Peyer's patch (tissue), 4 donors: ENCODE measurements at regions not wholly inside any gene's neighbourhood (a gene's known extent, or its start where the extent isn't known, plus 50 kb on each side); places are given as distances from the start of the nearest gene placed in this dataset.
A peak's percentile ranks its signal among the peaks of the same experiment; 100 is the strongest.

ENCODE experiments used
- DNase-seq, 3 donors: peaks; one replicate each; pipeline ENCODE4 v3.0.0-alpha.2; 2017 to 2019
- H3K27ac ChIP-seq, 4 donors: fragments of 200-600 bp; sonication (generic); one replicate each; pipeline ENCODE4 v1.5.1; 2016 to 2019
- H3K27me3 ChIP-seq, 2 donors: fragments of 200-600 bp; sonication (generic); one replicate each; pipeline ENCODE4 v1.5.1; 2019
- H3K36me3 ChIP-seq, 3 donors: fragments of 200-600 bp; sonication (generic); one replicate each; pipeline ENCODE4 v1.5.1; 2016 to 2019
- H3K4me1 ChIP-seq, 4 donors: fragments of 200-600 bp; sonication (generic); one replicate each; pipeline ENCODE4 v1.5.1; 2016 to 2019
- H3K4me3 ChIP-seq, 4 donors: fragments of 200-600 bp; sonication (generic); 1 replicate in 3 of 4; 2 replicates in 1 of 4; pipeline ENCODE4 v1.5.1; 2016 to 2019; ENCODE audit warnings: mild to moderate bottlenecking in 1 of 4
- H3K9me3 ChIP-seq, 4 donors: fragments of 200-600 bp; sonication (generic); one replicate each; pipeline ENCODE4 v1.5.1; 2016 to 2019; ENCODE audit warnings: mild to moderate bottlenecking in 1 of 4
- CTCF ChIP-seq, 6 experiments: fragments of 450-650 bp in 4 of 6; fragments of 200-600 bp in 2 of 6; sonication (generic) in 1 of 6; IDR thresholded peaks; one replicate each; pipeline ENCODE4 v1.5.1; 2017 to 2019; ENCODE audit warnings: antibody characterized with exemption in 6 of 6, mild to moderate bottlenecking in 3 of 6, moderate library complexity in 1 of 6
- POLR2A ChIP-seq, 2 donors: fragments of 450-650 bp; IDR thresholded peaks; one replicate each; pipeline ENCODE4 v1.5.1; 2017; ENCODE audit warnings: antibody characterized with exemption in 2 of 2, mild to moderate bottlenecking in 2 of 2, moderate library complexity in 2 of 2

GRCh38 chr2:16148632-16149348, 208.4 kb downstream of the MYCN start:
- no peaks in the 10 kb centered on the region for H3K27me3 ChIP-seq
- no peak for DNase-seq
- no peak overlapping the region for H3K4me3 ChIP-seq
- TF ChIP-seq CTCF (IDR thresholded peaks at IDR 0.05): no peak
- TF ChIP-seq POLR2A (IDR thresholded peaks at IDR 0.05): no peak
- H3K9me3 ChIP-seq: no peaks in the 10 kb centered on the region
- no peaks in the 10 kb centered on the region for H3K36me3 ChIP-seq
- H3K27ac ChIP-seq: no peak overlapping the region
- no peaks in the 10 kb centered on the region for H3K4me1 ChIP-seq

- Histone ChIP-seq H3K27me3 (no peaks in the 10 kb centered on the region), H3K27ac (peak overlapping the region in 1 of 4 donors; percentile 8), H3K36me3 (no peaks in the 10 kb centered on the region), H3K4me3 (no peak overlapping the region), H3K4me1 (no peaks in the 10 kb centered on the region), H3K9me3 (no peaks in the 10 kb centered on the region)
- no peak for TF ChIP-seq CTCF (IDR thresholded peaks at IDR 0.05)
- DNase-seq: peak in 1 of 3 donors; percentile 68
These were observed 202.3 kb downstream of the MYCN start for GRCh38 chr2:16142383-16143361.

- Histone ChIP-seq H3K4me1 (no peaks in the 10 kb centered on the region), H3K36me3 (no peaks in the 10 kb centered on the region), H3K27ac (no peak overlapping the region), H3K27me3 (no peaks in the 10 kb centered on the region), H3K4me3 (no peak overlapping the region), H3K9me3 (no peaks in the 10 kb centered on the region)
- no peak for DNase-seq
- TF ChIP-seq CTCF (IDR thresholded peaks at IDR 0.05): no peak
- no peak for TF ChIP-seq POLR2A (IDR thresholded peaks at IDR 0.05)
These were observed 201.2 kb downstream of the MYCN start for GRCh38 chr2:16141641-16141921.

GRCh38 chr2:16140771-16141640, 200.7 kb downstream of the MYCN start:
- Histone ChIP-seq H3K4me3 (no peak overlapping the region), H3K36me3 (no peaks in the 10 kb centered on the region), H3K4me1 (no peaks in the 10 kb centered on the region), H3K27me3 (no peaks in the 10 kb centered on the region), H3K9me3 (no peaks in the 10 kb centered on the region), H3K27ac (no peak overlapping the region)
- TF ChIP-seq POLR2A (IDR thresholded peaks at IDR 0.05) (no peak), CTCF (IDR thresholded peaks at IDR 0.05) (no peak)
- DNase-seq: no peak
